H1 (cell line): ENCODE measurements at regions not wholly inside any gene's neighbourhood (a gene's known extent, or its start where the extent isn't known, plus 50 kb on each side); places are given as distances from the start of the nearest gene placed in this dataset.

Experiments used
- CBX5 ChIP-seq: fragments of 300-800, 300-1000 bp; sonication (generic); IDR thresholded peaks from 2 replicates; pipeline ENCODE4 v1.7.1; 2016; ENCODE audit warnings: antibody characterized with exemption, low read length, low read depth
- CHD2 ChIP-seq: IDR thresholded peaks from 2 replicates; pipeline ENCODE4 v1.6.1; 2012; ENCODE audit warnings: low read length, improper control_type of control experiment
- EGR1 ChIP-seq: IDR thresholded peaks from 2 replicates; pipeline ENCODE4 v1.6.1; 2011; ENCODE audit warnings: low read depth, low read length, borderline replicate concordance
- GTF2F1 ChIP-seq: IDR thresholded peaks from 2 replicates; pipeline ENCODE4 v1.6.1; 2012; ENCODE audit warnings: low read depth, low read length, improper control_type of control experiment, borderline replicate concordance
- KDM5A ChIP-seq: fragments of 200-600 bp; IDR thresholded peaks from 2 replicates; pipeline ENCODE4 v1.7.1; 2012; ENCODE audit warnings: mild to moderate bottlenecking, low read length, inconsistent platforms, mixed read lengths
- RFX5 ChIP-seq: IDR thresholded peaks from 2 replicates; pipeline ENCODE4 v1.6.1; 2011; ENCODE audit warnings: low read depth, low read length, improper control_type of control experiment, borderline replicate concordance
- SUZ12 ChIP-seq: fragments of 200-600 bp; sonication (generic); IDR thresholded peaks from 2 replicates; pipeline ENCODE4 v1.6.1; 2012; ENCODE audit warnings: mild to moderate bottlenecking, inconsistent platforms, low read length, moderate library complexity, mixed read lengths
- TF ChIP-seq, protein P1 (sequence below): fragments of 300-600 bp; sonication (generic); IDR thresholded peaks from 2 replicates; pipeline ENCODE4 v1.7.1; 2012; ENCODE audit warnings: low read length, moderate library complexity, mild to moderate bottlenecking, inconsistent platforms; ENCODE audit not compliant: insufficient replicate concordance

DNA sequence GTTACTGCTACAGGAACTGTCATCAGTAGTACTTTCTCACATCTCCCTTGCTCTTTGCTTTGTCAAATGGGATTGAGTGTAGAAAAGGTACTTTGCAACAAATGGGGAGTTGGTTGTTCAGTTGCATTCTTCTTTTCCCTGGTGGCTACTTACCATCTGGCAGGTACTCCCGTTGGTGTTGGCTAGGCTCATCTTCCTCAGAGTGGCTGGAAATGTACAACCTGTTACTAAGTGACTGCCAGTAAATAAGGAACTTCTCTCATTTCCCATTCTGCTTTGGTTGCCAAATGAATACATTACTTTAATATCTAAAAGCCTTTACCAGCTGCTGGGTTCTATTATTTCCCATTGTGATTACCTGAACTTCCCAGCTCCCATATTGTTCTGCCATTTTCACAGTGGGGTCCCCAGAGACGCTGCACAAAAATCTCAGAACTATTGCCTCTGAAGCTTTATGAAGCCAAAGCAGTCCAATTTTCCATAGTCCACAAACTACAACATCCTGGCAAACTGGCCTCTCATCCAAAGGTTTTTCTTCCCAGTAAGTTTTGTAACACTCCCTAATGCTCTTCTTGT lies 229.7 kb upstream of the HTR1E start (continued):
- TF ChIP-seq, protein P1, sequence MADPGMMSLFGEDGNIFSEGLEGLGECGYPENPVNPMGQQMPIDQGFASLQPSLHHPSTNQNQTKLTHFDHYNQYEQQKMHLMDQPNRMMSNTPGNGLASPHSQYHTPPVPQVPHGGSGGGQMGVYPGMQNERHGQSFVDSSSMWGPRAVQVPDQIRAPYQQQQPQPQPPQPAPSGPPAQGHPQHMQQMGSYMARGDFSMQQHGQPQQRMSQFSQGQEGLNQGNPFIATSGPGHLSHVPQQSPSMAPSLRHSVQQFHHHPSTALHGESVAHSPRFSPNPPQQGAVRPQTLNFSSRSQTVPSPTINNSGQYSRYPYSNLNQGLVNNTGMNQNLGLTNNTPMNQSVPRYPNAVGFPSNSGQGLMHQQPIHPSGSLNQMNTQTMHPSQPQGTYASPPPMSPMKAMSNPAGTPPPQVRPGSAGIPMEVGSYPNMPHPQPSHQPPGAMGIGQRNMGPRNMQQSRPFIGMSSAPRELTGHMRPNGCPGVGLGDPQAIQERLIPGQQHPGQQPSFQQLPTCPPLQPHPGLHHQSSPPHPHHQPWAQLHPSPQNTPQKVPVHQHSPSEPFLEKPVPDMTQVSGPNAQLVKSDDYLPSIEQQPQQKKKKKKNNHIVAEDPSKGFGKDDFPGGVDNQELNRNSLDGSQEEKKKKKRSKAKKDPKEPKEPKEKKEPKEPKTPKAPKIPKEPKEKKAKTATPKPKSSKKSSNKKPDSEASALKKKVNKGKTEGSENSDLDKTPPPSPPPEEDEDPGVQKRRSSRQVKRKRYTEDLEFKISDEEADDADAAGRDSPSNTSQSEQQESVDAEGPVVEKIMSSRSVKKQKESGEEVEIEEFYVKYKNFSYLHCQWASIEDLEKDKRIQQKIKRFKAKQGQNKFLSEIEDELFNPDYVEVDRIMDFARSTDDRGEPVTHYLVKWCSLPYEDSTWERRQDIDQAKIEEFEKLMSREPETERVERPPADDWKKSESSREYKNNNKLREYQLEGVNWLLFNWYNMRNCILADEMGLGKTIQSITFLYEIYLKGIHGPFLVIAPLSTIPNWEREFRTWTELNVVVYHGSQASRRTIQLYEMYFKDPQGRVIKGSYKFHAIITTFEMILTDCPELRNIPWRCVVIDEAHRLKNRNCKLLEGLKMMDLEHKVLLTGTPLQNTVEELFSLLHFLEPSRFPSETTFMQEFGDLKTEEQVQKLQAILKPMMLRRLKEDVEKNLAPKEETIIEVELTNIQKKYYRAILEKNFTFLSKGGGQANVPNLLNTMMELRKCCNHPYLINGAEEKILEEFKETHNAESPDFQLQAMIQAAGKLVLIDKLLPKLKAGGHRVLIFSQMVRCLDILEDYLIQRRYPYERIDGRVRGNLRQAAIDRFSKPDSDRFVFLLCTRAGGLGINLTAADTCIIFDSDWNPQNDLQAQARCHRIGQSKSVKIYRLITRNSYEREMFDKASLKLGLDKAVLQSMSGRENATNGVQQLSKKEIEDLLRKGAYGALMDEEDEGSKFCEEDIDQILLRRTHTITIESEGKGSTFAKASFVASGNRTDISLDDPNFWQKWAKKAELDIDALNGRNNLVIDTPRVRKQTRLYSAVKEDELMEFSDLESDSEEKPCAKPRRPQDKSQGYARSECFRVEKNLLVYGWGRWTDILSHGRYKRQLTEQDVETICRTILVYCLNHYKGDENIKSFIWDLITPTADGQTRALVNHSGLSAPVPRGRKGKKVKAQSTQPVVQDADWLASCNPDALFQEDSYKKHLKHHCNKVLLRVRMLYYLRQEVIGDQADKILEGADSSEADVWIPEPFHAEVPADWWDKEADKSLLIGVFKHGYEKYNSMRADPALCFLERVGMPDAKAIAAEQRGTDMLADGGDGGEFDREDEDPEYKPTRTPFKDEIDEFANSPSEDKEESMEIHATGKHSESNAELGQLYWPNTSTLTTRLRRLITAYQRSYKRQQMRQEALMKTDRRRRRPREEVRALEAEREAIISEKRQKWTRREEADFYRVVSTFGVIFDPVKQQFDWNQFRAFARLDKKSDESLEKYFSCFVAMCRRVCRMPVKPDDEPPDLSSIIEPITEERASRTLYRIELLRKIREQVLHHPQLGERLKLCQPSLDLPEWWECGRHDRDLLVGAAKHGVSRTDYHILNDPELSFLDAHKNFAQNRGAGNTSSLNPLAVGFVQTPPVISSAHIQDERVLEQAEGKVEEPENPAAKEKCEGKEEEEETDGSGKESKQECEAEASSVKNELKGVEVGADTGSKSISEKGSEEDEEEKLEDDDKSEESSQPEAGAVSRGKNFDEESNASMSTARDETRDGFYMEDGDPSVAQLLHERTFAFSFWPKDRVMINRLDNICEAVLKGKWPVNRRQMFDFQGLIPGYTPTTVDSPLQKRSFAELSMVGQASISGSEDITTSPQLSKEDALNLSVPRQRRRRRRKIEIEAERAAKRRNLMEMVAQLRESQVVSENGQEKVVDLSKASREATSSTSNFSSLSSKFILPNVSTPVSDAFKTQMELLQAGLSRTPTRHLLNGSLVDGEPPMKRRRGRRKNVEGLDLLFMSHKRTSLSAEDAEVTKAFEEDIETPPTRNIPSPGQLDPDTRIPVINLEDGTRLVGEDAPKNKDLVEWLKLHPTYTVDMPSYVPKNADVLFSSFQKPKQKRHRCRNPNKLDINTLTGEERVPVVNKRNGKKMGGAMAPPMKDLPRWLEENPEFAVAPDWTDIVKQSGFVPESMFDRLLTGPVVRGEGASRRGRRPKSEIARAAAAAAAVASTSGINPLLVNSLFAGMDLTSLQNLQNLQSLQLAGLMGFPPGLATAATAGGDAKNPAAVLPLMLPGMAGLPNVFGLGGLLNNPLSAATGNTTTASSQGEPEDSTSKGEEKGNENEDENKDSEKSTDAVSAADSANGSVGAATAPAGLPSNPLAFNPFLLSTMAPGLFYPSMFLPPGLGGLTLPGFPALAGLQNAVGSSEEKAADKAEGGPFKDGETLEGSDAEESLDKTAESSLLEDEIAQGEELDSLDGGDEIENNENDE, result no peak
- TF ChIP-seq EGR1 (no peak), SUZ12 (no peak), KDM5A (no peak), CBX5 (no peak), CHD2 (no peak), GTF2F1 (no peak), RFX5 (no peak)
